ENCODE measurements at regions not wholly inside any gene's neighbourhood (a gene's known extent, or its start where the extent isn't known, plus 50 kb on each side); places are given as distances from the start of the nearest gene placed in this dataset.

DNA sequence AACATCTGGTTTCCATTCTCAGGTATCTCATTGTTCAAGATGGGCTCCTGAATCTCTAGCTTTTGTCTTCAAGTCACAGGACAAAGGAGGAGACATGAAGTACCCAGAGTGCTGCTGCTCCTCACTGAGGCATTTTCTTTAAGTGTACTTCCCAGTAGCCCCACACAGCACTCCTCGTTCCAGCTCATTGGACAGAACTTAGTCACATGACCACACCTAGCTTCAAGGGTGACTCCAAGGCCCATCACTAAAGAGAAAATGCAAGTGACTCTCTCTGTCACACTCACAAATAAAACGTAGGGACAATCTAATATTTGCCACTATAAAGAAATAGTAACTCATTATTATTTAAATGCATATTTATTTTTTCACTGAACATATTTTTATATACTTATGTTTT, 58.3 kb upstream of the NEUROD6 start:
- POLR2A ChIA-PET: no interaction called here
- CTCF ChIA-PET: no interaction called here

DNA sequence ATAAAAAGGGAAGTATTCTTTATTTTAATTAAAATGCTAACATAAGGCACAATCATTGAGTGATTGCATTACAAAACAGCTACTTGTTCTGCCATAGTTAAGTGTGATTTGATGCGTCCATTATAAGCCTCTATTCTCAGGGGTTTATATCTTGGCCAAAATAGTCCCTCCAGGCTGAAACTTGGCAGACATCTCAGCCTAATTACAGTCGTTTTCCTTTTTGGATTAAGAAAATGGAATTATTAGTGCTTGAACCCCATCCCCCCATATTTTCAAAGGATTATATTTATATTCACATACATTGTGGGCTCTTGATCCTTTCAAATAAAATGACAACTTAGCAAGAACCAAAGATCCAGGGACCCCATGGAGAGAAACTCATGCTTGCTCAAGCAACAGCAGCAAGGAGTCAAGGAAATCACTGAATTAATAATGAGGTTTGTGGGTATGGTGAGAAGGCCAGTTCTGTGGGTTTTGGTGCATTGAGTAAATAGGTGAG, 66.7 kb upstream of the NEUROD6 start:
- POLR2A ChIA-PET: no interaction called here
- CTCF ChIA-PET: no interaction called here

DNA sequence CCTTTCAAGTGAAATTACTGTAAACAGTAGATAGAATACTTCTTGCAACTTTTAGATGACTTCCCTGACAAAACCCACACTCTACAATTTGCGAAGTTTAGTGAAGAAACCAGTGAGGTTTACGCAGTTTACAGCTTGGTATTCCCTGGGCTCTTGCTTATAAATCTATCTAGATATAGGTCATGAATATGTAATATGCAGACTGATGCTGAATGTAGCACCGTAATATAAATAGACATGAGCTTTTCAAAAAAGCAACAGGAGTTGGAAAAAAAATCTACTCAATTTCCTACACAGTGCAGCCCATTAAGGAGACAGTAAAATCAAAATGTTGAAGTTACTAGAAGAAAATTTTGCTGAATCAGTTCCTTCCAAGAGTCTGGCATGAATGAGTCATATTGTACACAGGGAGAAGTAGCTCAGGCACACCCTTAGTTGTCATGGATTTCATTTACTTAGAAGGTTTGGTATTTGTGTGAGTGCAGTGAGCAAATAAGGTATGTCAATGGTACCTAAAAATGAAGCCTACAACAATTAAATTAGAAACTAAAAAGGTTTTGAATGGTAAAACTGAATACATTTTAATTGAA, 67.7 kb upstream of the NEUROD6 start:
- ChIA-PET CTCF (no interaction called here), POLR2A (no interaction called here)

DNA sequence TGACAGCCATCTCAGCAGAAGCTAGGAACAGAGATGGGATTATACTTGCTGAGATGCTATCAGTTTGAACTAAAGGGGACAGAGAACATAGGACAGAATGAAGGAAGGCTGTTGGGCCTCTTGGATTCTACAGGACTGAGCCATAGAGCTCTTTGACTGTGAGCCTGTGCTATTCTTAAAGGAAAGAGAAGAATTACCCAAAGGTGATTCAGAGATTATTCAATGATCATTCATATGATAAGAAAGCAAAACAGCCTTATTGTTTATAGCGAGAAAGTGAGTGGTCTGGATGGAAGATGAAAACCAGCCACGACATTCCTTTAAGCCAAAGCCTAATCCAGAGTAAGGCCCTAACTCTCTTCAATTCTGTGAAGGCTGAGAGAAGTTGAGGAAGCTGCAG, 69.7 kb upstream of the NEUROD6 start:
- ChIA-PET CTCF (no interaction called here), POLR2A (no interaction called here)

DNA sequence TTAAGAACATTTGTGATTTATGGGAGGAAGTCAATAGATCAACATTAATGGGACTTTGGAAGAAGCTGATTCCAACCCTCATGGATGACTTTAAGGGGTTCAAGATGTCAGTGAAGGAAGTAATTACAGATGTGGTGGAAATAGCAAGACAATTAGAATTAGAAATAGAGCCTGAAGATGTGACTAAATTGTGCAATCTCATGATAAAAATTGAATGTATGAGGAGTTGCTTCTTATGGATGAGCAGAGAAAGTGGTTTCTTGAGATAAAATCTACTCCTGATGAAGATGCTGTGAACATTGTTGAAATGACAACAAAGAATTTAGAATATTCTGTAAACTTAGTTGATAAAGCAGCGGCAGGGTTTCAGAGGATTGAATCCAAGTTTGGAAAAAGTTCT, 70.9 kb upstream of the NEUROD6 start:
- POLR2A ChIA-PET: no interaction called here

DNA sequence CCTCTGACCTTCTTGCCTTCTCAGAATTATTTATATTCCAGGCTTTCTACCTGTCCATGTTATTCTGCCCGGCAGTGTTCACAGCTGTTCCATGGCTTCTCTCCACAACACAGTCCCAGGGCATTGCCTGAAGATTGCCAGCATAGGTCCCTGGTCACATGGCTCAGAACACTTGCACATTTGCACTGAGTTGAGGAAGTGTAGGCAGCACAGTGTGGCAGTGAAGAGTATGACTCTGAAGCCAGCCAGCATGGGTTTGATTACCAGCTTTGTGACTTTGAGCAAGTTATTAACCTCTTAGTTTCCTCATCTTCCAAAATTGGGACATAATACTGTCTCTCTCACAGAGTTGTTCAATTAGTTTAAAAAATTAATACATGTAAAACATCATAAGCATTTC, 73.2 kb upstream of the NEUROD6 start:
- POLR2A ChIA-PET: no interaction called here
- CTCF ChIA-PET: no interaction called here

More for the DNA sequence above, 70.9 kb upstream of the NEUROD6 start:
- CTCF ChIA-PET: no interaction called here

DNA sequence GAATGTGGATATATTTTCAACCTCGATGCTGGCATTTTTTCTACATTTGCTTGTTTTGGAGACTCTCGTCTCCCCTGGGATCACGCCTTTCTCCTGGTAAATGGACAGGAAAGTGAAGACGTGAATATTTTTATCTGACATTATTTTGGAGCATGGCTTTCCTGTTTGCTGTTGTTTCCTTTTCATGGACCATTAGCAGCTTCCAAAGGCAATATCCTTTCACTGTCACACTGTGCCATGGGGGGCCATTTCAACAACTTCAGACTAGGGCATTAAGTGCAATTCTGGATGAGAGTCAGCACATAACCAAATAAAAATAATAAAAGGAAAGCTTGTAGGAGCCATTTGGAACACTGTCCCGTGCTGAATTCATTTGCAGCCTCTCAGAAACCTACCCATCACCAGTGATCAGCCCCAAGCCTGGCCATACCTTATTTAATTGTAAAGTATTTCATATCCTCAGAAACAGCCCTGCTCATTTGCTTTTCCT, 75.9 kb upstream of the NEUROD6 start:
- ChIA-PET POLR2A (no interaction called here), CTCF (no interaction called here)

DNA sequence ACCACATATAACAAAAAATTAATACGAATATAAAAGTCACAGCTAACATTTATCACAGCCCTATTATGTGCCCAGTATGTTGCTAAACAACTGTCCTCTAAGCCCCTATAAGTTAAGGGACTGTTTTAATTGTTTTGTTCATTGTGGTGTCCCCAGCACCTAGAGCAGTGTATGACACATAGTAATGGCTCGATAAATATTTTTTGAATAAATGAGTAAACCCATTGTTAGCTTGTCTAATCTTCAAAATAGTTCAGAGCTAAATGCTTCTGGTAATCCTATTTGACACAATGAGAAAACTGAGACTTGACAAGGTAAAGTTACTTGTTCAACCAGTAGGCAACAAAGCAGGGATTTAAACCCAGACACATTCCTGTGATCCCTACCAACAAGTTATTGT, 78.4 kb upstream of the NEUROD6 start:
- CTCF ChIA-PET: no interaction called here
- POLR2A ChIA-PET: no interaction called here

DNA sequence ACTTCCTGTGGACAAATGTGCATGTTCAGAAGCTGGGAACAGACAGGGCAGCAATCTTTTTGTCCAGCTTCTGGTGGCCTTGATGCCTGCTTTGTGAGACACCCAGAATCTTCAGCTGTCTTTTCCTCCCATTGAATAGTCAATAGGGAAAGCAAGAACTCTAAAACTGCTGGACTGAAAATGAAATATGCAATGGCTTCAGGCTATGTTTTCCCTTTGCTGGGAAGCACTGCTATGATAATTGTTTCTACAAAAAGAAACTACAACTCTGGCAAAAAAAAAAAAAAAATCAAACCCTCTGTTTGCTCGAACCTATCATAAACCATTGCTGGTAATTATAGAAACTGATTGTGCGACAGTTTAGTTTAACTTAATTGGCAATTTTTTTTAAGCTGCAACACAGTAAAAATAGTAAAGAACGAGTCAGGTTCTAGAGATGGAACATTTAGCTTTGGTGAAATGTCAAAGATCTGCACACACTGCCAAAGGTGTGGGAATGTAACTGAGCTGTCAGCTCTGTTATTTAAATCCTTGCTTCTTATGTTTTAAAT, 79.1 kb upstream of the NEUROD6 start:
- POLR2A ChIA-PET: no interaction called here
- CTCF ChIA-PET: no interaction called here

DNA sequence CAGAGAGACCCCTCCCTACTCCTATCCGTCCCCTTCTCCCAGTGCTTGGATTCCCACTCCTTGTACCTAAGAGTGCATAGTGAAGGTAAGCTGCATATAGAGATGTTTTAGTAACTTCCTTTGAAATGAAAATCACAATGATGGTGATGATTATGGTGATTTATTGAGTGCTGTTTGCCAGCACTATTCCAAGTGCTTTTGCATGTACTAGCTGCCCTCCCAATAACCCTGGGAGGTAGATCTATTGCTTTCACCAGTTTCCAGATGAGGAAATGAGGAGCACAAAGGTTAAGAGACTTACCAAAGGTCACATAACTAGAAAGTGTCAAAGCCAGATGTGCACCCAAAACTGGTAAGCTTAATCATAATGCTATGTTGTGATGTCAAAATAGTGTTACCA, 80.4 kb upstream of the NEUROD6 start:
- CTCF ChIA-PET: no interaction called here

DNA sequence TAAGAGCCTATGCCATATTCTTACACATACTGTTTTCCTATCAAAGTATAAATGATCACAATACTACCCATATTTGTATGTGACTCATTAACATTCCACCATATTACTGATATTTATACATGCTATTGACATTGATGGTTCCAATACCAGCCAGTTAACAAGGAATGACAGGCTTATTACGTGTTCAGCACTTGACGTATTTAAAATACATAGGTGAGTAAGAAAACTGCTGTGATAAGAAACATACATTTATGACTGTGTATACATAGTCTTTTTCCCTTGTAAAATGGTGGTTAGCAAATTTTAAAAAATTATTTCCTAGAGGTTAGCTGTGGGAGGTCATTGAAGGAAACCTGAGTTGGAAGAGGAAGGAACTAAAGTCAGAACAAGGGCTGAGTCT, 81.1 kb upstream of the NEUROD6 start:
- ChIA-PET POLR2A (no interaction called here), CTCF (no interaction called here)

More for the DNA sequence above, 80.4 kb upstream of the NEUROD6 start:
- POLR2A ChIA-PET: no interaction called here

DNA sequence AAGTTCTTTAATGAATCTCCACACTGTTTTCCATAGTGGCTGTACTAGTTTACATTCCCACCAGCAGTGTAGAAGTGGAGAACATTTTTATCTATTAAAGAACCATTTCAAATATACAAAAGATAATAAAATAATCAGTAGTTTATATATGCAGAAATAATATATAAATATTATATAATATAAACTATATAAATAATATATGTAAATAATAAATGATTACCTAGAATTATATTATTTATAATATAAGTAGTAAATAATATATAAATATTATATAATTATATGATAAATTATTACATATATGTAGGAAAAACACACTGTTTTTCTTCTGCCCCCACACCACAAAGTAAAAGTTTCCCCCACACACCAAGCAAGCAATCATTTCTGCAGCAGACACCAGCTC, 83.5 kb upstream of the NEUROD6 start:
- ChIA-PET POLR2A (no interaction called here), CTCF (no interaction called here)

DNA sequence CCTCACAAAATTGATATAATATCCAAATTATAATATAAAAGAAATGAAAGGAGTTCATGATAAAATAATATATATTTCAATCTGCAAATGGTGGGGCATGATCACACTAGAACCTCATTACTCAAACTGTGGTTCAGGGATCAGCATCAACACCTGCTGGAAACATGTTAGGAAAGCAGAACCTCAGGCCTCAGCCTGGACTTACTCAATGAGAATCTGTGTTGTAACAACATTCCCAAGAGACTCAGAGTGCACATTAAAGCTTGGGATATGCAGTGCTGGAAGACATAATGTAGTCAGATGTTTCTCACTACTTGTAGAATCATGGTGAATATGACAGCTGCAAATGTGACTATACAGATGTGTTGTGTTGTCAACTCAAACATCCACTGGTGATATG, 81.7 kb upstream of the ITPRID1 start:
- CTCF ChIA-PET: no interaction called here
- POLR2A ChIA-PET: no interaction called here

DNA sequence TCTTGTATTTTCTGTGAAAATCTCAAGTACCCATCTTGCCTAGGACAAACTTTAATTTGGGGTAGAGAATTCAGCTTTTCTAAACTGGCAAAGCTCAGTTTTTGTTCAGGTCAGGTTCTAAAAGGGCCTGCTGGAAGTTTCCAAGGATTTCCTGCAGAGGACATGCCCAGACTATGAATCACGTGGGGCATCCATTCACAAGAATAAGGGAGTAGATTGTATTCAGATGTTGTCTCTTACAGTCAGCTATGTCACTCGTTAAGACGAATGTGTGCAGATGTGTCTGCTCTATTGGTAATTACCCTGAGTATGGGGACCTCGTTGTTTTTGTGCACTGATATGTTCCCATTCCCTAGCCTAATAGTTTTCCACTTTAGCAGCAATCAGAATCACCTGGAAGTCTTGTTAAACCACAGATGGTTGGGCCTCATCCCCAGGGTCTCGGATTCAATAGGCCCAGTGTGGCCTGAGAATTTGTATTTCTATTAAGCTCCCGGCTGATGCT, 81.0 kb upstream of the ITPRID1 start:
- ChIA-PET CTCF (no interaction called here), POLR2A (no interaction called here)

DNA sequence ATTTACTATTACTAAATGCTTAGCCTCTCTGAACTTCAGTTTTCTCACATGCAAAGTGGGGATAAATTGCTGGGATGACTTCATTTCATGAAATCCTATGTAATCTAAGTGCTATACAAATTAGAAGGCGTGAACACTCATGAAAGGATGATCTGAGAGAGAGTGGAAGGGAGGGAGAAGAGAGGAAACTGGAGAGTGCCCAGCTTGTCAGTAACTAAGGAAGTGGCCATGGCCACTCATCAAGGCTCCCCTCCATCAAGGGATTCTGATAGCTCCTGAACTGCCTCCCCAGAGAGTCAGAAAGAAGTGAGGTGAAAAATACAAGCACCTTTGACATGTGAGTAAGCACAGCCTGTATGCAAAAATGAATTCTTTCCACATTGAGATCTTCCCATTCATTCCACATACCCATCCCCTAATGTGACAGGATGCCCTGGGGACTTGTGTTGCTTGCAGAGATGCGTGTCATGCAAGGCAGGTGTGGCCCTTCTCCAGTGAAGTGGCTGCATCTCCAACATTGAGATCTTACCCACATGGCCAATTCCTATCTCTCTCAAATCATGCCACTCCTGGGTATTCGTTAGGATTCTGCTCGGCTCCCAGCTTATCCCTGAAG, 76.5 kb upstream of the ITPRID1 start:
- CTCF ChIA-PET: no interaction called here
- POLR2A ChIA-PET: no interaction called here

DNA sequence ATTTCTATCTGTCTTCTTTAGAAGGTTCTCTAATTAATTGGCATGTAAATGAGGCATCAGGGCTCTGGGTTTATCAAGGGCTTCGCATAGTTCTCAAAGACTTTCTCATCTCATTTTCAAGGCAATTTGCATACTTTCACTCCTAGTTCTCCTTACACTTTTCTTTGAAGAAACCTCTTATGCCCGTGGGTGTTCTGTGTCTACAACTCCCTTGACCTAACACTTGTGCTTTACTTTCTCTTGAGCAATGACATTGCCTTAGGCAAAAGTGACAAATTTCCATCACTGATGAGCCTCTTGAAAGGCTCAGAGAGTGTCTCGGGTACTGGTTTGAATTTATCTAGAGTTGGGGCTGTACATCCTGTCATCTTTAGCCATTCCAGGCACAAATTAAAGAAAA, 74.7 kb upstream of the ITPRID1 start:
- ChIA-PET CTCF (no interaction called here), POLR2A (no interaction called here)

DNA sequence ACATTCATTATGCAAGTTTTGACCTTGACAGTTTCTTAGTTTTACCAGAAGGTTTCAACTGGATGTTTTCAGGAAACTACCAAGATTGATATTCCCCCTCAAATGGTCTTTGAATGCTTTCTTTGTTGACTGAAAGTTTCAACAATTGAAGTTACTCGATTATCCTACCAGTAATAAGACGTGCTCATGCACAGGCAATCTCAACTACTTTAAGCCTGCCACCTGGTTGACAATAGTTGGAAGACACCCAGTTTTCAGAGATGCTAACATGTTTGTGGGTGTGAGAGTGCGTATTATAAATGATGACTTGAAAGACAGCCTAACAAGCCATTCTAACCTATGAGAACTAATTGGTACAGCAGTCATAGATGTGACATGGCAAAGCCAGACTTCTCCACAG, 73.4 kb upstream of the ITPRID1 start:
- CTCF ChIA-PET: no interaction called here
- POLR2A ChIA-PET: no interaction called here

DNA sequence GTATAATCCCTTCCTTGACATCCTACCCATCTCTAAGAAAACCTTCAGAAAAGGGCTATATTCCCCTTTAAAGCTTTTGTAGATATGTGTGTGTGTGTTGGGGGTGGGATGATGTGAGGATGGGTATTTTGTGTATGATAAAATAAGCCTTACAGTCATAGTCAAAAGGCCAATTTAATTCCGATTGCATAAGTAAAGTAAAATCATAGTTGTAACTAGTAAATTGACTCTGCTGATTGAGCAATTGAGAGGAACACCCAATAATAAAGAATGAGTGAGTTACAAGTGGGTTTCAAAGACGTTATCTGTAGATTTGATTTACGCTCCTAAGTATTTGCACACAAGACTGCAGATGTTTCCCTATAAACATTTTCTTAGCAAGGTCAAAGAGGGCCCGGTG, 71.3 kb upstream of the ITPRID1 start:
- ChIA-PET POLR2A (no interaction called here), CTCF (no interaction called here)

DNA sequence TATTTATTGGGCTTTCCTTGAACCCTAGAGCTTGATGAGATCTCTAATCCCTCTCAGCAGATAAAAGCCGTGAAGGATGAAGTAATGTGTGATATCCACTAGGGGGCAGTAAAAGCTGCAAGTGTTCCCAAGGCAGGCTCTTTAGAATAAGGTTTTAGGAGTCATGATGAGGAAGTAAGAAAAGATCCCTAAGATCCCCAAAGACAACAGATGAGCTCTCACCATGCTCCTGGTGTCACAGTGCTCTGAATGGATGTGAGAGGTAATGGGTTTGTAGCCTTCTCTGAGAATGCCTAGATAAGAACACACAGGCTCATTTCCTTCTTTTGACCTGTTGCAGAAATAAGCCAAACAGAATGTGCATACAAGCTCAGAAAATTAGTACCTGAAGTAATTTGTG, 70.4 kb upstream of the ITPRID1 start:
- ChIA-PET CTCF (interaction anchor here (0.6 kb wide), 1 partner anchor 184 kb away, joined by 4 read pairs; no protein-coding TSS in a partner anchor), POLR2A (no interaction called here)

DNA sequence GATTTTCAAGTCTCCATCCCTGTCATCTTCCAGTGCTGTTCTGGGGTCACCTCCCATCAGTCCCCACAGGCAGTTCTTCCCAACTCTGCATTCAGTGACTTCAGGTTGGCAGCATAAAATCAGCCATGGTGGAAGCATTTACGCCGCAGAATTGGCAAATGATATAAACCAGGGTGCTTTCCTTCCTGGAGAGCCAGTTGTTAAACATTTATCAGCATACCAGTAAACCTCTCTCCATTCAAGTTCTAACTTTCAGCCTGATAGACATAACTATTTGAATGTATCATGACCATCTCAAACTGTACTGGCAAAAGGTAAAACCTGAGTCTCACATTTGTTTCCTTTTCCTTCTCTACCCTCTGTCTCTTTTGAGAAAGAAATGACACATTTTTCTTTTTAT, 69.7 kb upstream of the ITPRID1 start:
- ChIA-PET POLR2A (no interaction called here), CTCF (no interaction called here)

DNA sequence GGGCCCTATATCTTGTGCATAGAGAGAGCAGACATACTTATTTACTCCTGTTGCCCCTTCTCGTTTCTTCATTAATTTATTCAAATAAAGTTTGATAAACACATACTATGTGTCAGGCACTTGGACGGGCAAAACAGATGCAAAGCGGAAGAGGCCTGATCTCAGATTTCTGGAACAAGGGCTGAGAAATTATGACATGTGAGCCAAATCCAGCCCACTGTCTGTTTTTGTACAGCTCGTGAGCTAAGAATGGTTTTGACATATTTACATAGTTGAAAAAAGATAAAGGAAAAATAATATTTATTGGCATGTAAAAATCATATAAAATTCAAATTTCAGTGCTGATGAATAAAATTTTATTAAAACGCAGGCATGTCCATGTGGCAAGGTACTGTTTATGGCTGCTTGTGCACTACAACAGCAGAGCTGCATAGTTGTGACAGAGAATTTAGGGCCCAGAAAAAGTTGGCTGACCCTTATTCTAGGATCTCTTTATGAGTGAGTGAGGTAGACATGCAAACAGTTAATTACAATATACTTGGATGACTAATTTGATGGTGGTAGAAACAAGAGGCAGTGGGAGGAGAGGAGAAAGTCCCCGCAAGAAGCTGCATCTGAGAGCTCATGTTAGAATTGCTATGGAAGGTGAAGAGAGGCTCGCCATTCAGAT, 68.1 kb upstream of the ITPRID1 start:
- CTCF ChIA-PET: no interaction called here
- POLR2A ChIA-PET: no interaction called here
